Neutrophil (primary cell): ENCODE measurements at regions not wholly inside any gene's neighbourhood (a gene's known extent, or its start where the extent isn't known, plus 50 kb on each side); places are given as distances from the start of the nearest gene placed in this dataset.

ENCODE experiments used
- H3K27ac ChIP-seq: fragments of 200-600 bp; sonication (generic); 2 replicates; pipeline ENCODE4 v1.5.1; 2016; ENCODE audit warnings: mild to moderate bottlenecking, moderate library complexity
- H3K27me3 ChIP-seq: fragments of 200-600 bp; sonication (generic); 2 replicates; pipeline ENCODE4 v1.6.0; 2016; ENCODE audit warnings: mild to moderate bottlenecking
- H3K36me3 ChIP-seq: fragments of 200-600 bp; sonication (generic); 2 replicates; pipeline ENCODE4 v1.5.1; 2017
- H3K4me1 ChIP-seq, 2 experiments: fragments of 200-600 bp in 1 of 2; sonication (generic) in 1 of 2; 1 replicate in 1 of 2; 2 replicates in 1 of 2; pipeline versions ENCODE4 v1.5.1 to v1.6.1; 2013 to 2016; ENCODE audit warnings: low read depth in 1 of 2, low read length in 1 of 2, mild to moderate bottlenecking in 1 of 2, moderate library complexity in 1 of 2; ENCODE audit not compliant: control insufficient read depth in 1 of 2, insufficient read depth in 1 of 2
- H3K4me3 ChIP-seq, 2 experiments: fragments of 200-600 bp in 1 of 2; sonication (generic) in 1 of 2; 1 replicate in 1 of 2; 2 replicates in 1 of 2; pipeline ENCODE4 v1.5.1; 2013 to 2016; ENCODE audit warnings: low read depth in 1 of 2, low read length in 1 of 2, mild to moderate bottlenecking in 1 of 2, moderate library complexity in 1 of 2
- H3K9me3 ChIP-seq: fragments of 200-600 bp; sonication (generic); 2 replicates; pipeline ENCODE4 v1.5.1; 2016
- CTCF ChIP-seq: fragments of 200-600 bp; sonication (generic); IDR thresholded peaks from 2 replicates; pipeline ENCODE4 v1.5.1; 2016; ENCODE audit warnings: antibody characterized with exemption

- H3K9me3 ChIP-seq = no peaks in the 10 kb centered on the region
- no peak overlapping the region for H3K4me3 ChIP-seq
- peaks cover 8% of the 10 kb centered on the region for H3K27me3 ChIP-seq
- H3K36me3 ChIP-seq = no peaks in the 10 kb centered on the region
- H3K4me1 ChIP-seq = no peaks in the 10 kb centered on the region
- H3K27ac ChIP-seq = no peak overlapping the region
- TF ChIP-seq CTCF = no peak
These were observed 54.7 kb upstream of the NRIP1 start for GRCh38 chr21:15119486-15119885.

- Histone ChIP-seq H3K27me3 (peaks cover 8% of the 10 kb centered on the region), H3K4me3 (no peak overlapping the region), H3K4me1 (no peaks in the 10 kb centered on the region), H3K27ac (no peak overlapping the region), H3K9me3 (no peaks in the 10 kb centered on the region), H3K36me3 (no peaks in the 10 kb centered on the region)
- TF ChIP-seq CTCF = no peak
These were observed 56.4 kb upstream of the NRIP1 start for GRCh38 chr21:15121097-15121654.

GRCh38 chr21:15121655-15122120 is 56.9 kb upstream of the NRIP1 start:
- Histone ChIP-seq H3K9me3 (no peaks in the 10 kb centered on the region), H3K4me3 (no peak overlapping the region), H3K36me3 (no peaks in the 10 kb centered on the region), H3K27me3 (peaks cover 8% of the 10 kb centered on the region), H3K27ac (no peak overlapping the region), H3K4me1 (no peaks in the 10 kb centered on the region)
- TF ChIP-seq CTCF = no peak

GRCh38 chr21:15122241-15122640 is 57.4 kb upstream of the NRIP1 start:
- Histone ChIP-seq H3K27ac (no peak overlapping the region), H3K4me3 (no peak overlapping the region), H3K27me3 (peaks cover 8% of the 10 kb centered on the region), H3K9me3 (no peaks in the 10 kb centered on the region), H3K4me1 (no peaks in the 10 kb centered on the region), H3K36me3 (no peaks in the 10 kb centered on the region)
- TF ChIP-seq CTCF = no peak

- peaks cover 8% of the 10 kb centered on the region for H3K27me3 ChIP-seq
- no peak overlapping the region for H3K4me3 ChIP-seq
- no peak overlapping the region for H3K27ac ChIP-seq
- H3K4me1 ChIP-seq = no peaks in the 10 kb centered on the region
- TF ChIP-seq CTCF = no peak
- no peaks in the 10 kb centered on the region for H3K9me3 ChIP-seq
- no peaks in the 10 kb centered on the region for H3K36me3 ChIP-seq
These were observed 59.9 kb upstream of the NRIP1 start for GRCh38 chr21:15124731-15125130.

GRCh38 chr21:15126948-15127347 is 62.1 kb upstream of the NRIP1 start:
- Histone ChIP-seq H3K4me1 (no peaks in the 10 kb centered on the region), H3K9me3 (no peaks in the 10 kb centered on the region), H3K27me3 (no peaks in the 10 kb centered on the region), H3K27ac (no peak overlapping the region), H3K4me3 (no peak overlapping the region), H3K36me3 (no peaks in the 10 kb centered on the region)
- TF ChIP-seq CTCF = no peak
